CD14-positive monocyte (primary cell): ENCODE measurements at regions not wholly inside any gene's neighbourhood (a gene's known extent, or its start where the extent isn't known, plus 50 kb on each side); places are given as distances from the start of the nearest gene placed in this dataset.

ENCODE experiments used
- DNase-seq, 3 donors: peaks; one replicate each; pipeline ENCODE4 v3.0.0-alpha.2; 2011 to 2022
- H2AFZ ChIP-seq: 2 replicates; pipeline ENCODE4 v1.6.0; 2012; ENCODE audit warnings: mild to moderate bottlenecking, low read depth, low read length, inconsistent platforms; ENCODE audit not compliant: insufficient read depth, poor library complexity, severe bottlenecking
- H3K27ac ChIP-seq, 2 donors: 1 replicate in 1 of 2; 2 replicates in 1 of 2; pipeline ENCODE4 v1.5.1; 2012 to 2013; ENCODE audit warnings: low read length in 2 of 2, control low read depth in 1 of 2, inconsistent platforms in 1 of 2, low read depth in 1 of 2, mild to moderate bottlenecking in 1 of 2
- H3K27me3 ChIP-seq, 2 donors: one replicate each; pipeline versions ENCODE4 v1.6.0 to v1.6.1; 2011 to 2013; ENCODE audit warnings: low read length in 2 of 2; ENCODE audit not compliant: control insufficient read depth in 2 of 2, insufficient read depth in 2 of 2
- H3K36me3 ChIP-seq, 2 donors: replicated peaks in 1 of 2; 1 replicate in 1 of 2; 2 replicates in 1 of 2; pipeline versions ENCODE4 v1.5.1 to v1.6.1; 2012 to 2013; ENCODE audit warnings: low read length in 2 of 2, control low read depth in 1 of 2, inconsistent platforms in 1 of 2, mild to moderate bottlenecking in 1 of 2; ENCODE audit not compliant: insufficient read depth in 2 of 2, control insufficient read depth in 1 of 2
- H3K4me1 ChIP-seq, 2 donors: 1 replicate in 1 of 2; 2 replicates in 1 of 2; pipeline versions ENCODE4 v1.5.1 to v1.6.1; 2012 to 2013; ENCODE audit warnings: low read length in 2 of 2, control low read depth in 1 of 2, inconsistent platforms in 1 of 2, mild to moderate bottlenecking in 1 of 2, moderate library complexity in 1 of 2; ENCODE audit not compliant: insufficient read depth in 2 of 2, control insufficient read depth in 1 of 2
- H3K4me2 ChIP-seq: replicated peaks from 2 replicates; pipeline ENCODE3; 2012; ENCODE audit warnings: low read length, moderate library complexity, mild to moderate bottlenecking; ENCODE audit not compliant: poor library complexity, severe bottlenecking; ENCODE audit errors: extremely low read depth
- H3K4me3 ChIP-seq, 3 experiments: fragments of 200-600 bp in 1 of 3; sonication (generic) in 1 of 3; replicated peaks in 1 of 3; 1 replicate in 2 of 3; 2 replicates in 1 of 3; pipeline ENCODE4 v1.5.1; 2011 to 2013; ENCODE audit warnings: low read length in 3 of 3, mild to moderate bottlenecking in 3 of 3, control low read depth in 2 of 3, low read depth in 2 of 3, inconsistent platforms in 1 of 3, moderate library complexity in 1 of 3
- H3K79me2 ChIP-seq: 2 replicates; pipeline ENCODE4 v1.6.0; 2012; ENCODE audit warnings: mild to moderate bottlenecking, control low read depth, inconsistent platforms, low read length, moderate library complexity; ENCODE audit not compliant: insufficient read depth
- H3K9ac ChIP-seq: 2 replicates; pipeline ENCODE4 v1.6.0; 2017; ENCODE audit warnings: low read length, mild to moderate bottlenecking; ENCODE audit not compliant: insufficient read depth, poor library complexity, severe bottlenecking
- H3K9me3 ChIP-seq, 2 donors: replicated peaks in 1 of 2; 1 replicate in 1 of 2; 2 replicates in 1 of 2; pipeline versions ENCODE4 v1.5.1 to v1.6.1; 2012 to 2013; ENCODE audit warnings: low read length in 2 of 2, control low read depth in 1 of 2; ENCODE audit not compliant: control insufficient read depth in 1 of 2, insufficient read depth in 1 of 2
- H4K20me1 ChIP-seq: 2 replicates; pipeline ENCODE4 v1.6.0; 2012; ENCODE audit warnings: mild to moderate bottlenecking, low read length, control low read depth, moderate library complexity; ENCODE audit not compliant: insufficient read depth
- H3K27ac Mint-ChIP-seq, 7 donors: one replicate each; pipeline ENCODE4 v1.8.0; 2020; ENCODE audit warnings: mild to moderate bottlenecking in 7 of 7, mixed read lengths in 7 of 7, moderate library complexity in 6 of 7, inconsistent platforms in 2 of 7
- H3K27me3 Mint-ChIP-seq, 3 donors: one replicate each; pipeline ENCODE4 v1.8.0; 2021 to 2022; ENCODE audit warnings: low read depth in 3 of 3, mild to moderate bottlenecking in 3 of 3, mixed read lengths in 3 of 3, moderate library complexity in 3 of 3, inconsistent platforms in 1 of 3
- H3K36me3 Mint-ChIP-seq, 2 donors: one replicate each; pipeline ENCODE4 v1.8.0; 2020; ENCODE audit warnings: mixed read lengths in 2 of 2, inconsistent platforms in 1 of 2, mild to moderate bottlenecking in 1 of 2
- H3K4me1 Mint-ChIP-seq: one replicate; pipeline ENCODE4 v1.8.0; 2020; ENCODE audit warnings: mild to moderate bottlenecking, mixed read lengths
- H3K4me3 Mint-ChIP-seq, 2 donors: one replicate each; pipeline ENCODE4 v1.8.0; 2020; ENCODE audit warnings: mild to moderate bottlenecking in 2 of 2, mixed read lengths in 2 of 2, moderate library complexity in 1 of 2
- H3K9me3 Mint-ChIP-seq, 7 donors: one replicate each; pipeline ENCODE4 v1.8.0; 2020 to 2022; ENCODE audit warnings: mixed read lengths in 7 of 7, mild to moderate bottlenecking in 6 of 7, moderate library complexity in 6 of 7, inconsistent platforms in 2 of 7
- WGBS: methylation state at CpG from one replicate; pipeline ENCODE4 v1.1.5; 2013; ENCODE audit warnings: missing lambda C conversion rate; ENCODE audit not compliant: insufficient coverage; 5-methylcytosine and 5-hydroxymethylcytosine counted together
- intact Hi-C, 2 donors: fragments of 100-400 bp; cut with micrococcal nuclease; formaldehyde crosslinking; loops; one replicate each; pipeline versions ENCODE4 v1.15.0 to v1.15.1; 2023
- TF ChIP-seq, protein P1 (sequence below): fragments of 200-600 bp; IDR thresholded peaks from one replicate; pipeline ENCODE4 v1.8.0; 2022; ENCODE audit warnings: antibody characterized with exemption, mild to moderate bottlenecking

DNA sequence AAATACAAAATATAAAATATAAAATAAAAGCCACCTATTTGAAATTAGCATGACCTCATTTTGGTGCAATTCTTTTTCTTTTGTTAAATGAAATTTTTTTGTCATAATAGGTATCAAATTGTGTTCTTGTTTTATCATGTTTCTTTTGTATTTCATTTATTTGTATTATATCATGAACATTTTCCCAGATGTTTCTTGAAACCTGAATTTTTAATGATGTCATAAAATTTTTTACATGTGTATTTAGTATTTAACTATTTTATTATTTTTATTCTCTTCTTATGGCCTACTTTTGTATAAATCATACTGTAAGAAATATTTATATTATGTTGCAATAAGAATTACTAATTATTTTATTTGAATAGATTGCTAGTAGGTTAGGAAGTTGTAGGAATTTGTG is 361.7 kb downstream of the TMEM161B start:
- Mint-ChIP-seq H3K27me3 (peaks cover 0 to 2% (median 0%) of the 10 kb centered on the region in 3 donors), H3K4me3 (no peak overlapping the region), H3K9me3 (peaks cover 0 to 4% (median 0%) of the 10 kb centered on the region in 7 donors), H3K36me3 (no peaks in the 10 kb centered on the region), H3K27ac (no peak overlapping the region), H3K4me1 (no peaks in the 10 kb centered on the region)
- H3K79me2 ChIP-seq = no peaks in the 10 kb centered on the region
- no peaks in the 10 kb centered on the region for H4K20me1 ChIP-seq
- H3K4me2 ChIP-seq = no peak overlapping the region
- intact Hi-C loops = no loop called here
- no peaks in the 10 kb centered on the region for H3K27me3 ChIP-seq
- no peaks in the 10 kb centered on the region for H3K9me3 ChIP-seq
- H3K4me3 ChIP-seq = no peak overlapping the region
- DNase-seq = no peak
- no peaks in the 10 kb centered on the region for H3K36me3 ChIP-seq
- H2AFZ ChIP-seq = no peak overlapping the region
- H3K9ac ChIP-seq = no peak overlapping the region
- H3K27ac ChIP-seq = no peak overlapping the region
- no peaks in the 10 kb centered on the region for H3K4me1 ChIP-seq
- TF ChIP-seq, protein P1, sequence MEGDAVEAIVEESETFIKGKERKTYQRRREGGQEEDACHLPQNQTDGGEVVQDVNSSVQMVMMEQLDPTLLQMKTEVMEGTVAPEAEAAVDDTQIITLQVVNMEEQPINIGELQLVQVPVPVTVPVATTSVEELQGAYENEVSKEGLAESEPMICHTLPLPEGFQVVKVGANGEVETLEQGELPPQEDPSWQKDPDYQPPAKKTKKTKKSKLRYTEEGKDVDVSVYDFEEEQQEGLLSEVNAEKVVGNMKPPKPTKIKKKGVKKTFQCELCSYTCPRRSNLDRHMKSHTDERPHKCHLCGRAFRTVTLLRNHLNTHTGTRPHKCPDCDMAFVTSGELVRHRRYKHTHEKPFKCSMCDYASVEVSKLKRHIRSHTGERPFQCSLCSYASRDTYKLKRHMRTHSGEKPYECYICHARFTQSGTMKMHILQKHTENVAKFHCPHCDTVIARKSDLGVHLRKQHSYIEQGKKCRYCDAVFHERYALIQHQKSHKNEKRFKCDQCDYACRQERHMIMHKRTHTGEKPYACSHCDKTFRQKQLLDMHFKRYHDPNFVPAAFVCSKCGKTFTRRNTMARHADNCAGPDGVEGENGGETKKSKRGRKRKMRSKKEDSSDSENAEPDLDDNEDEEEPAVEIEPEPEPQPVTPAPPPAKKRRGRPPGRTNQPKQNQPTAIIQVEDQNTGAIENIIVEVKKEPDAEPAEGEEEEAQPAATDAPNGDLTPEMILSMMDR = no peak

DNA sequence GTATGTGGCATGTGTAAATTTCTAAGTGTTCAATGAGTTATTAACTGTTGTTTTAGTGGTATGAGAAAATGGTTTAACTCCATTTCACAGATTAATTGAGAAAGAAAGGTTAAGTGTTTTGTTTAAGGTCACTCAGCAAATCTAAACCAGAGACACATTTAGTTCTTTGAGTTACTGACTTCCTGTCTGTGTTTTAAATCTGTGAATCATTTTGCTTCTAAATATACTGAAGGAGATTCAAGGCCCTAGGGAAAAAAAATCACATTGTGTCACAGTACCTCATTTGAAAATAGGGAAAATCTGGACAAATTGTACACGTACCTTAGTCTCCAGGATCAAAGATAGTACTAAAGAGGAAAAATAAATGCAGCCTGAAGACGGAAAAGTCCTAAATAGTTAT is 368.2 kb downstream of the TMEM161B start:
- no peaks in the 10 kb centered on the region for H3K4me1 Mint-ChIP-seq
- H3K9ac ChIP-seq = no peak overlapping the region
- no peak overlapping the region for H3K27ac Mint-ChIP-seq
- no CpG with 5 or more reads among the region's 2 CpGs for WGBS
- intact Hi-C loops = no loop called here
- no peaks in the 10 kb centered on the region for H3K27me3 ChIP-seq
- peaks cover 0 to 4% (median 1%) of the 10 kb centered on the region in 7 donors for H3K9me3 Mint-ChIP-seq
- no peaks in the 10 kb centered on the region for H3K36me3 ChIP-seq
- no peaks in the 10 kb centered on the region for H3K4me1 ChIP-seq
- DNase-seq = no peak
- no peak overlapping the region for H2AFZ ChIP-seq
- TF ChIP-seq, protein P1 = no peak
- H4K20me1 ChIP-seq = no peaks in the 10 kb centered on the region
- no peaks in the 10 kb centered on the region for H3K9me3 ChIP-seq
- no peak overlapping the region for H3K4me3 ChIP-seq
- H3K4me2 ChIP-seq = no peak overlapping the region
- peaks cover 0 to 2% (median 1%) of the 10 kb centered on the region in 3 donors for H3K27me3 Mint-ChIP-seq
- H3K27ac ChIP-seq = no peak overlapping the region
- no peak overlapping the region for H3K4me3 Mint-ChIP-seq
- H3K36me3 Mint-ChIP-seq = no peaks in the 10 kb centered on the region
- no peaks in the 10 kb centered on the region for H3K79me2 ChIP-seq
